OCI-LY7 (cell line): ENCODE measurements at regions not wholly inside any gene's neighbourhood (a gene's known extent, or its start where the extent isn't known, plus 50 kb on each side); places are given as distances from the start of the nearest gene placed in this dataset.

Experiments
- BruUV-seq: library from RNA; stranded (reverse); fragments of 400-500 nt; replicated peaks from 2 replicates; lab custom pipeline; 2021; lab: Mats Ljungman, UMichigan
- CTCF ChIA-PET: fragments of 300-600 bp; sonication (Branson Sonifier 250); formaldehyde crosslinking; loops from one replicate; lab custom pipeline; 2022; ENCODE audit warnings: antibody characterized with exemption; ENCODE audit not compliant: unreplicated experiment; lab: Charles Lee
- POLR2A ChIA-PET: fragments of 300-600 bp; sonication (Branson Sonifier 250); formaldehyde crosslinking; loops from one replicate; lab custom pipeline; 2022; ENCODE audit warnings: antibody characterized with exemption; lab: Charles Lee
- DNase-seq: peaks from one replicate; pipeline ENCODE4 v3.0.0-alpha.2; 2015; ENCODE audit warnings: low spot score
- H2AFZ ChIP-seq: fragments of 200-600 bp; sonication (generic), shearing (Covaris generic); 2 replicates; pipeline ENCODE4 v1.6.1; 2014; ENCODE audit warnings: mild to moderate bottlenecking, antibody characterized with exemption, low read length, moderate library complexity
- H3K27ac ChIP-seq: fragments of 200-600 bp; sonication (generic); 2 replicates; pipeline ENCODE4 v1.5.1; 2014; ENCODE audit warnings: mixed run types, low read depth, mild to moderate bottlenecking, moderate library complexity, low read length, inconsistent platforms; ENCODE audit not compliant: poor library complexity, severe bottlenecking
- H3K36me3 ChIP-seq: fragments of 200-600 bp; sonication (generic); 2 replicates; pipeline ENCODE4 v1.6.1; 2014; ENCODE audit warnings: mild to moderate bottlenecking, antibody characterized with exemption, low read length, moderate library complexity, mixed read lengths; ENCODE audit not compliant: insufficient read depth
- H3K4me1 ChIP-seq: fragments of 200-600 bp; sonication (generic); 2 replicates; pipeline ENCODE4 v1.5.1; 2014; ENCODE audit warnings: mild to moderate bottlenecking, low read length; ENCODE audit not compliant: insufficient read depth, poor library complexity, severe bottlenecking
- H3K4me2 ChIP-seq: fragments of 200-600 bp; sonication (generic); 2 replicates; pipeline ENCODE4 v1.6.1; 2014; ENCODE audit warnings: mild to moderate bottlenecking, low read length
- H3K4me3 ChIP-seq: fragments of 200-600 bp; sonication (generic); 2 replicates; pipeline ENCODE4 v1.5.1; 2014; ENCODE audit warnings: mild to moderate bottlenecking, low read depth, low read length; ENCODE audit not compliant: poor library complexity, severe bottlenecking
- H3K79me2 ChIP-seq: fragments of 200-600 bp; sonication (generic); 2 replicates; pipeline ENCODE4 v1.6.1; 2016; ENCODE audit warnings: low read depth, mild to moderate bottlenecking, low read length, moderate library complexity, mixed read lengths; ENCODE audit not compliant: insufficient read depth
- H3K9me2 ChIP-seq: fragments of 200-600 bp; sonication (generic); 2 replicates; pipeline ENCODE4 v1.6.1; 2016; ENCODE audit warnings: mild to moderate bottlenecking, low read length, mixed read lengths; ENCODE audit not compliant: insufficient read depth
- H3K9me3 ChIP-seq: fragments of 200-600 bp; sonication (generic); 2 replicates; pipeline ENCODE4 v1.6.1; 2014; ENCODE audit warnings: mild to moderate bottlenecking, mixed run types, low read length, mixed read lengths
- H4K20me1 ChIP-seq: fragments of 200-600 bp; sonication (generic); 2 replicates; pipeline ENCODE4 v1.6.1; 2014; ENCODE audit warnings: mild to moderate bottlenecking, antibody characterized with exemption, low read length, moderate library complexity, mixed read lengths; ENCODE audit not compliant: insufficient read depth
- EZH2phosphoT487 ChIP-seq: fragments of 200-600 bp; sonication (generic); IDR thresholded peaks from 2 replicates; pipeline ENCODE4 v1.6.1; 2018; ENCODE audit warnings: low read depth, borderline replicate concordance, mild to moderate bottlenecking, mixed run types, antibody characterized with exemption, low read length, moderate library complexity, mixed read lengths
- intact Hi-C: fragments of 100-400 bp; cut with micrococcal nuclease; formaldehyde crosslinking; loops from one replicate; pipeline ENCODE4 v1.10.0; 2022; ENCODE audit not compliant: unreplicated experiment
- TF ChIP-seq, protein P1 (sequence below): fragments of 200-600 bp; sonication (generic); conservative IDR thresholded peaks from 2 replicates; pipeline ENCODE4 v1.5.1; 2014; ENCODE audit warnings: mild to moderate bottlenecking, antibody characterized with exemption, low read length, moderate library complexity, mixed read lengths

DNA sequence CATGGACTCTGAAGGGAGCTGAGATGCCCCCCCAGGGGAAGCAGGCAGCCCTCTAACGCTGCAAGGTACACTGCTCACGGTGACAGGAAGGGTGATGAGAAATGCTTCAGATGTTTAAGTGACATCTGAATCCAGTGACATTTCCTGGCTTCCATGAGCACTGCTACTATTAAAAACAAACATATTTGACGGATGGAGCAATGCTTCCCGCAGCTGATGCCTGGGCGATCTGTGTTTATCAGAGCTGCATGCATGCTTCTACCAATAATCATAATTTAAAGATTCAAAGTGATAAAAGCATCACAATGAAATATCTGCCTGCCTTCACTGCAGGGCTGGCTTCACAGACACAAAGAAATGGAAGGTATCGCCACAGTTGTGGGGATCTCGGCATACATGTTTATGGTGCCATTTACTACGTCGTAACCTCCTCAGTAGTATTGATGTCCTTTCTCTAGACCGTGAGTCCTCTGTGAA, 66.1 kb upstream of the AOAH start:
- H4K20me1 ChIP-seq: no peaks in the 10 kb centered on the region
- no peak overlapping the region for H3K27ac ChIP-seq
- H3K79me2 ChIP-seq: no peaks in the 10 kb centered on the region
- CTCF ChIA-PET: no interaction called here
- TF ChIP-seq, protein P1, sequence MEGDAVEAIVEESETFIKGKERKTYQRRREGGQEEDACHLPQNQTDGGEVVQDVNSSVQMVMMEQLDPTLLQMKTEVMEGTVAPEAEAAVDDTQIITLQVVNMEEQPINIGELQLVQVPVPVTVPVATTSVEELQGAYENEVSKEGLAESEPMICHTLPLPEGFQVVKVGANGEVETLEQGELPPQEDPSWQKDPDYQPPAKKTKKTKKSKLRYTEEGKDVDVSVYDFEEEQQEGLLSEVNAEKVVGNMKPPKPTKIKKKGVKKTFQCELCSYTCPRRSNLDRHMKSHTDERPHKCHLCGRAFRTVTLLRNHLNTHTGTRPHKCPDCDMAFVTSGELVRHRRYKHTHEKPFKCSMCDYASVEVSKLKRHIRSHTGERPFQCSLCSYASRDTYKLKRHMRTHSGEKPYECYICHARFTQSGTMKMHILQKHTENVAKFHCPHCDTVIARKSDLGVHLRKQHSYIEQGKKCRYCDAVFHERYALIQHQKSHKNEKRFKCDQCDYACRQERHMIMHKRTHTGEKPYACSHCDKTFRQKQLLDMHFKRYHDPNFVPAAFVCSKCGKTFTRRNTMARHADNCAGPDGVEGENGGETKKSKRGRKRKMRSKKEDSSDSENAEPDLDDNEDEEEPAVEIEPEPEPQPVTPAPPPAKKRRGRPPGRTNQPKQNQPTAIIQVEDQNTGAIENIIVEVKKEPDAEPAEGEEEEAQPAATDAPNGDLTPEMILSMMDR: no peak
- TF ChIP-seq EZH2phosphoT487: no peak
- no peaks in the 10 kb centered on the region for H3K4me1 ChIP-seq
- no peaks in the 10 kb centered on the region for H3K36me3 ChIP-seq
- no TSS peak for BruUV-seq
- intact Hi-C loops: no loop called here
- H3K9me2 ChIP-seq: no peaks in the 10 kb centered on the region
- H3K9me3 ChIP-seq: no peaks in the 10 kb centered on the region
- no peak overlapping the region for H3K4me2 ChIP-seq
- DNase-seq: no peak
- POLR2A ChIA-PET: interaction anchor here (1.2 kb wide), 1 partner anchor 181 kb away, joined by 3 read pairs; no protein-coding TSS in a partner anchor
- no peak overlapping the region for H3K4me3 ChIP-seq
- no peak overlapping the region for H2AFZ ChIP-seq

DNA sequence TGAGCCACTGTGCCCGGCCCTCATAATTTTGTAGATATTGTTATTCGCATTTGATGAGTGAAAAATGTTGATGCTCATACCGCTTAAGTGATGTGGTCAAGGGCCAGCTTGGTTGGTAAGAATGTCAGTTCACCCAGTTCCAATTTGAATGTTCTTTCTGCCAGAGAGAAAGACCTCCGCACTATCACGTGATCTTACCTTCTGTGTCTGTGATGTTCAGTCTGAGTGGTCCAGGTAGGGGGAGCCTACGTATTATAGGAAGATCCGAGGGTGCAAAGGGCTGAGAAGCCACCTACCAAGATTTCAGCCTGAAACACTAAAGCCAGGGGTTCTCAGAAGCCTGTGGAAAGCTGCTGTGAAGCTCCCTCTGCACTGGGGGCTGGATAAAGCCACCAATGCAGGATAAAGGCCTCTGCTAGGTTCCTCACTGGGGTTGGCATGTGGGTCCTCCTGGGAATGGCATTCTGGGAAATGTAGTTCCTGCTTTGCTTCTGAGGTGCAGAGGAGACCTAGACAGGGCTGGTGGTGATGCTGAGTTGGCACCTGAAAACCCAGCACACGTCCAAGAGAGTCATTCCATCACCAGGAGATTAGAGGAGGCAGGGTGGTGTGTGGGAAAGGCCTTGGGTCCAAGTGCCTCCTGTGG, 64.7 kb upstream of the AOAH start:
- ChIA-PET POLR2A (interaction anchor here (1.2 kb wide), 1 partner anchor 182 kb away, joined by 3 read pairs; no protein-coding TSS in a partner anchor), CTCF (no interaction called here)
- intact Hi-C loops: no loop called here
- TF ChIP-seq EZH2phosphoT487: no peak
- DNase-seq: no peak
- H3K4me2 ChIP-seq: no peak overlapping the region
- H3K9me2 ChIP-seq: no peaks in the 10 kb centered on the region
- no peaks in the 10 kb centered on the region for H3K79me2 ChIP-seq
- no peaks in the 10 kb centered on the region for H4K20me1 ChIP-seq
- H3K27ac ChIP-seq: no peak overlapping the region
- no peak overlapping the region for H2AFZ ChIP-seq
- H3K36me3 ChIP-seq: no peaks in the 10 kb centered on the region
- H3K4me1 ChIP-seq: no peaks in the 10 kb centered on the region
- H3K9me3 ChIP-seq: no peaks in the 10 kb centered on the region
- no peak overlapping the region for H3K4me3 ChIP-seq
- BruUV-seq: no TSS peak

DNA sequence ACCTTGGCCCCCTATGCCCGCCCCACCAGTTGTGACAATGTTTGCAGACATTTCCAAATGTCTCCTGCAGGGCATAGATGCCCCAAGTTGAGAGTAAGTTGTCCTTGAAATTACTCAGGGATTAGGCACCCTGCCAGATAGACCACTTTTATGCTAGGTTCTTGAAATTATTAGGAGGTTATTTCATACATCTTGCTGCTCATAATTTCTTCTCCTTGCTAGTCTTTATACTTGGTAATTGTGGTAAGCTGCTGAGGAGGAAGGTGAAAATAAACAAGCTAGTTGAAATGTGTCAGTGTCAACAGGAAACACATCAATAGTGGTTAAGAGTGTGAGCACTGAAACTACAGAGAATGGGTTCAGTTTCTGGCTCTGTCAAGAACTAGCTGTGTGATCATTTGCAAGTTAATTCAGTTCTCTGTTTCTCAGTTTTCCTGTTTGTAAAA, 63.7 kb upstream of the AOAH start:
- Histone ChIP-seq H3K79me2 (no peaks in the 10 kb centered on the region), H3K4me3 (no peak overlapping the region), H3K9me3 (no peaks in the 10 kb centered on the region), H3K9me2 (no peaks in the 10 kb centered on the region), H2AFZ (no peak overlapping the region), H3K4me1 (no peaks in the 10 kb centered on the region), H3K4me2 (no peak overlapping the region), H4K20me1 (no peaks in the 10 kb centered on the region), H3K27ac (no peak overlapping the region), H3K36me3 (no peaks in the 10 kb centered on the region)
- intact Hi-C loops: no loop called here
- no peak for DNase-seq
- TF ChIP-seq, protein P1: no peak
- no peak for TF ChIP-seq EZH2phosphoT487
- POLR2A ChIA-PET: no interaction called here
- CTCF ChIA-PET: no interaction called here
- no TSS peak for BruUV-seq
